ENCODE measurements at regions not wholly inside any gene's neighbourhood (a gene's known extent, or its start where the extent isn't known, plus 50 kb on each side); places are given as distances from the start of the nearest gene placed in this dataset.
A peak's percentile ranks its signal among the peaks of the same experiment; 100 is the strongest.

DNA sequence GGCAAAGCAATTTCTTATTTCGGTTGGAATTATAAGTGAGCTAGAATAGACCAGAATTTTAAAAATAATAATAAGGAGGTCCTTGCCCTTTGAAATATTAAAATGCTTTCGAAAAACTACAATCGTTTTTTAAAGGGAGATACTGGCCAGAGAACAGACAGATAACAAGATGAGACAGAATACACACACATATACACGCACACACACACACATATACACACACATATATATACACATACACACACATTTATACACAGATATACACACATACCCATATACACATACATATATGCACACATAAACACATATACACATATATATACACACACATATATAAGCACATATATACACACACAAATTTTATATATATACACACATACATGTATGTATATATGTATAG is 175.3 kb upstream of the MIR17HG start:
- Histone ChIP-seq H3K4me3 (no peak overlapping the region), H3K27me3 (no peaks in the 10 kb centered on the region), H3K4me1 (peaks cover 4% of the 10 kb centered on the region), H3K36me3 (no peaks in the 10 kb centered on the region), H3K9me3 (no peaks in the 10 kb centered on the region), H3K27ac (no peak overlapping the region)
- intact Hi-C loops (cut with DNase I): no loop called here
- TF ChIP-seq, protein P1, sequence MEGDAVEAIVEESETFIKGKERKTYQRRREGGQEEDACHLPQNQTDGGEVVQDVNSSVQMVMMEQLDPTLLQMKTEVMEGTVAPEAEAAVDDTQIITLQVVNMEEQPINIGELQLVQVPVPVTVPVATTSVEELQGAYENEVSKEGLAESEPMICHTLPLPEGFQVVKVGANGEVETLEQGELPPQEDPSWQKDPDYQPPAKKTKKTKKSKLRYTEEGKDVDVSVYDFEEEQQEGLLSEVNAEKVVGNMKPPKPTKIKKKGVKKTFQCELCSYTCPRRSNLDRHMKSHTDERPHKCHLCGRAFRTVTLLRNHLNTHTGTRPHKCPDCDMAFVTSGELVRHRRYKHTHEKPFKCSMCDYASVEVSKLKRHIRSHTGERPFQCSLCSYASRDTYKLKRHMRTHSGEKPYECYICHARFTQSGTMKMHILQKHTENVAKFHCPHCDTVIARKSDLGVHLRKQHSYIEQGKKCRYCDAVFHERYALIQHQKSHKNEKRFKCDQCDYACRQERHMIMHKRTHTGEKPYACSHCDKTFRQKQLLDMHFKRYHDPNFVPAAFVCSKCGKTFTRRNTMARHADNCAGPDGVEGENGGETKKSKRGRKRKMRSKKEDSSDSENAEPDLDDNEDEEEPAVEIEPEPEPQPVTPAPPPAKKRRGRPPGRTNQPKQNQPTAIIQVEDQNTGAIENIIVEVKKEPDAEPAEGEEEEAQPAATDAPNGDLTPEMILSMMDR (IDR thresholded peaks at IDR 0.05): no peak
- no peak for TF ChIP-seq POLR2A (IDR thresholded peaks at IDR 0.05)
- no peak for TF ChIP-seq POLR2AphosphoS5 (IDR thresholded peaks at IDR 0.05; ENCODE audit: insufficient read depth in 1 of 2, low read depth in 1 of 2)
- no peak for DNase-seq (ENCODE audit: extremely low spot score in 2 of 2)

- H3K27me3 ChIP-seq: no peaks in the 10 kb centered on the region
- no peak overlapping the region for H3K27ac ChIP-seq
- H3K4me3 ChIP-seq: peak overlapping the region; percentile 12 to 16
- peaks cover 4% of the 10 kb centered on the region for H3K4me1 ChIP-seq
- no peak for TF ChIP-seq POLR2A (IDR thresholded peaks at IDR 0.05)
- TF ChIP-seq POLR2AphosphoS5 (IDR thresholded peaks at IDR 0.05; ENCODE audit: insufficient read depth in 1 of 2, low read depth in 1 of 2): no peak
- TF ChIP-seq, protein P1 (IDR thresholded peaks at IDR 0.05): no peak
- DNase-seq (ENCODE audit: extremely low spot score in 2 of 2): no peak
- no peaks in the 10 kb centered on the region for H3K9me3 ChIP-seq
- intact Hi-C loops (cut with DNase I): no loop called here
- H3K36me3 ChIP-seq: no peaks in the 10 kb centered on the region
These were observed 172.5 kb upstream of the MIR17HG start for GRCh38 chr13:91174886-91175501.

DNA sequence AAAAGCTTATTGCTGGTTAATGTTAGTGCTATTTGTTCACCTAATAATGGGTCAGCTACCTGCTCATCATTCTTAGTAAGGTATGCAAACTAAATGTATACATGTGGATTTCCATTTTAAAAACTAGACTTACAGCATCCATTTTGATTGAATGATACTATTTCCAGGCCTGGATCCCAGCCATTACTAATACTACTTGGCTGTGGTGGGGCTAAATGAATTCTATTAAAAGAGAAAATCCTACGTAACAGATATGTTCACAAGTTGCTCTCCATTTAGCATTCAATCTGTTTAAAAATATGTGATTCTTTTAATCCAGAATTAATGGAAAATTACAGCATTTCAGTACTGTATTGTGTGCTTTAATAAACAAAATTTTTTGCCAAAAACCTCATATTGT is 169.4 kb upstream of the MIR17HG start:
- Histone ChIP-seq H3K4me1 (peaks cover 4% of the 10 kb centered on the region), H3K9me3 (no peaks in the 10 kb centered on the region), H3K27ac (no peak overlapping the region), H3K36me3 (no peaks in the 10 kb centered on the region), H3K4me3 (no peak overlapping the region), H3K27me3 (no peaks in the 10 kb centered on the region)
- TF ChIP-seq POLR2A (IDR thresholded peaks at IDR 0.05): no peak
- TF ChIP-seq POLR2AphosphoS5 (IDR thresholded peaks at IDR 0.05; ENCODE audit: insufficient read depth in 1 of 2, low read depth in 1 of 2): no peak
- TF ChIP-seq, protein P1 (IDR thresholded peaks at IDR 0.05): no peak
- DNase-seq (ENCODE audit: extremely low spot score in 2 of 2): no peak
- intact Hi-C loops (cut with DNase I): no loop called here

DNA sequence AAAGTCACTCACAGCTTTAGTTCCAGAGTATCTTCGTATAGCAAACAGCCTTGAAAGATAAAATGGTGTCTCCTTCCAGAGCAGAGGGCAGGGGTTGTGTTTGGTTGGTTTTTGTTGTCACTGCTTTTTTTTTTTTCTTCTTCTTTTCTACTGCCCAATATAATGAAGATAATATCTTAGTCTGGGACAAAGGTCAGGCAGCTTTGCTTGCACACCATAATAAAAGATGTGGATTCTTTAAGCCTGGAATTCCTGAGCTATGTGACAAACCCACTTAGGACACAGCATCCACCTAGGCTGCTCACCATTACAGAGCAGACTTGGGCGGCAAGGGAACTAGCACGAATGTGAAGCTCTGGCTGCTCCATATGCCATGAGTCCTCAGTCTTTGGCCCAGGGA is 165.6 kb upstream of the MIR17HG start:
- TF ChIP-seq, protein P1 (IDR thresholded peaks at IDR 0.05): no peak
- TF ChIP-seq POLR2AphosphoS5 (IDR thresholded peaks at IDR 0.05; ENCODE audit: insufficient read depth in 1 of 2, low read depth in 1 of 2): no peak
- no peak for TF ChIP-seq POLR2A (IDR thresholded peaks at IDR 0.05)
- intact Hi-C loops (cut with DNase I): no loop called here
- no peaks in the 10 kb centered on the region for H3K27me3 ChIP-seq
- H3K9me3 ChIP-seq: no peaks in the 10 kb centered on the region
- no peak overlapping the region for H3K27ac ChIP-seq
- H3K4me3 ChIP-seq: no peak overlapping the region
- H3K36me3 ChIP-seq: no peaks in the 10 kb centered on the region
- DNase-seq (ENCODE audit: extremely low spot score in 2 of 2): no peak
- H3K4me1 ChIP-seq: no peaks in the 10 kb centered on the region

DNA sequence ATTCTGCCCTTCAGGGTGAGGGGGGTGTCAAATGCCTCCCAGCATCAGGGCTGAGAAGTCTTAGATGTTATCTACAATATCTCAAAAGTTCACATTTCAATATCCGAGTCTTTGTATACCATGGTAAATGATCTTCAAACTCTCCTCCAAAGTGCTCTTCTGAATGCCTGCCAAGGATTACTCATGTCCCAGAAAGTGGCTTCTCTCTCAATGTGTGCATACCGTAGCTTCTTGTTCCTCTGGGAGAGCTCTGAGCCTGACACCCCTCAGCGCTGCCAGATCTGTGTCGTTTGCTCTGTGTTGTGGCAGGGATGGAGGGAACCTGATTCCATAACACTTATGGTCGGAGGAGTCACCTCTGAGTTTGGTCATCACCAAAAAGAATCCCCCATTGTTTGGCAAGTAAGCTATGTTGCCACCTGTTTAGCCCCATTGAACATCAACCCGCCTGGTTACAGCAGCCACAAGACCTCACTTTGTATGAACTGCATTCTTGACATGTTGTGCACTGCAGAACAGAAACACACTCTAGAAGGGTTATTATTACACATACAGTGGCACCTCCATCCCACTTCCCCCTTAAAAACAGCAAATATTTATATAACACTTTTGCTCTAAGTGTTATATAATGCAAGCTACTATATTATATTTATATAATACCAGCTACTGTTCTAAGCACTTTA is 163.1 kb upstream of the MIR17HG start:
- Histone ChIP-seq H3K9me3 (no peaks in the 10 kb centered on the region), H3K4me3 (no peak overlapping the region), H3K36me3 (no peaks in the 10 kb centered on the region), H3K4me1 (no peaks in the 10 kb centered on the region), H3K27me3 (no peaks in the 10 kb centered on the region), H3K27ac (no peak overlapping the region)
- TF ChIP-seq, protein P1 (IDR thresholded peaks at IDR 0.05): no peak
- TF ChIP-seq POLR2AphosphoS5 (IDR thresholded peaks at IDR 0.05; ENCODE audit: insufficient read depth in 1 of 2, low read depth in 1 of 2) (no peak), POLR2A (IDR thresholded peaks at IDR 0.05) (no peak)
- no peak for DNase-seq (ENCODE audit: extremely low spot score in 2 of 2)
- intact Hi-C loops (cut with DNase I): no loop called here

Data from vagina (tissue), 2 donors.